HG03354 (cell line): ENCODE measurements at regions not wholly inside any gene's neighbourhood (a gene's known extent, or its start where the extent isn't known, plus 50 kb on each side); places are given as distances from the start of the nearest gene placed in this dataset.

Source experiments
- ATAC-seq: cut with Tn5 transposase; IDR thresholded peaks from one replicate; pipeline ENCODE4 v1.9.1; 2021; ENCODE audit warnings: mild to moderate bottlenecking; ENCODE audit not compliant: unreplicated experiment, poor library complexity, severe bottlenecking

DNA sequence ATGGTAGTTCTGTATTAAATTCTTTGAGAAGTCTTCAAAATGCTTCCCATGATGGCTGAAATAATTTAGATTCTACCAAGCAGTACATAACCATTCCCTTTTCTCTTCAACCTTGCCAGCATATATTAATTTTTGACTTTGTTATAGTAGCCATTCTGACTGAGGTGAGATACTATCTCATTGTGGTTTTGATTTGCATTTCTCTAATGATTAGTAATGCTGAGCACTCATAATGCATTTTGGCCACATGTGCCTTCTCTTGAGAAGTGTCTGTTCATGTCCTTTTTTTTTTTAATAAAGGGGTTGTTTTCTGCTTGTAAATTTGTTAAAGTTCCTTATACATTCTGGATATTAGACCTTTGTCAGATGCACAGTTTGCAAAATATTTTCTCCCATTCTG lies 173.9 kb downstream of the CALCRL start:
- ATAC-seq, result no peak

DNA sequence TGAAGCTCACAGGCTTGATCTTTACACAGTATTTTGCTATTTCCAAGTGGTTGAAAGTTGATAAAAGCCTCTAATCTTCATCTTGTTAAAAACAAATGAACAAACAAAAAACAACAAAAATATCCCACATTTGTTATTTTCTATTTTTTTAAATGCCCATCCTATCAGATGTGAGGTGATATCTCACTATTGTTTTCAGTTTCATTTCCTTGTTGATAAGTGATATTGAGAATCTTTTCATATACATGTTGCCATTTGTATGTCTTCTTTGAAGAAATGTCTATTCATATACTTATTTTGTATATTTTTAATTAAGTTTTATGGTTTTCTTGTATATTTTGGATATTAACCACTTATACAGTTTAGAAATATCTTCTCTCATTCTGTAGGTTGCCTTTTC lies 175.8 kb downstream of the CALCRL start:
- no peak for ATAC-seq

DNA sequence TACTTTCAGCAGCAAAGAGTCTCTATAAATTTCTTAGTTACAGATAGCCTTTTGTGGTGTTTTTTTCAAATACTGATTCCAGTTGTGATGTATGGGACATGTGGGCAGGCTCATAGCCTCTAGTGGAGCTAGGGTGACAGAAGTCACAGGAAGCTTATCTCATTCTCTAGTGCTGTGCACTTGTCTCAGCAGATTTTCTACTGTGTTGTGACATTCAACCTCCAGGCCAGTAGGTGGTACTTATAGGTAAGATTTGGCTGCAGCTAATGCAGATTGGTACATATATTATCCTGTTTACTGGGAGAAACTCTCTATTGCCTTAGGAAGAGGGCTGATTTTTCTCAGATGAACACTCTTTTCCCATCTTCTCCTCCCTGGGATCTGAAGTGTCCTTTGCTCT lies 176.2 kb downstream of the CALCRL start:
- no peak for ATAC-seq

DNA sequence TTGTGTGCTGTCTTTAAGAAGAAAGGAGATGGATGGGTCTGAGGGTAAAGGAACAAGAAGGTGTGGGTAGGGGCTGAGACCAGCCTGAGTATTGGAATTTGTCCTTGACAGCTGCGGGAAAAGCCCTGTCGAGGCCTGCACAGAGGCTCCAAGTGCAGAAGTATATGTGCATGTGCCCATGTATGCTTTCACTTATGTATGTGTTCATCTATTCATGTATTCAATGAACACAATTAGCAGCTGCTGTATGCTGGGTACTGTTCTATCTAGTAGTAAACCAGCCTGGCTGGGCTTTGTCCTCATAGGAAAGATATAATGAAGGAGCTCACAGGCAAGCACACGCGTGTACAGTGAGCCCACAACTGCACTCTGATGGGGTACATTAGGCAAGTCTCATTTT lies 181.4 kb downstream of the CALCRL start:
- no peak for ATAC-seq

DNA sequence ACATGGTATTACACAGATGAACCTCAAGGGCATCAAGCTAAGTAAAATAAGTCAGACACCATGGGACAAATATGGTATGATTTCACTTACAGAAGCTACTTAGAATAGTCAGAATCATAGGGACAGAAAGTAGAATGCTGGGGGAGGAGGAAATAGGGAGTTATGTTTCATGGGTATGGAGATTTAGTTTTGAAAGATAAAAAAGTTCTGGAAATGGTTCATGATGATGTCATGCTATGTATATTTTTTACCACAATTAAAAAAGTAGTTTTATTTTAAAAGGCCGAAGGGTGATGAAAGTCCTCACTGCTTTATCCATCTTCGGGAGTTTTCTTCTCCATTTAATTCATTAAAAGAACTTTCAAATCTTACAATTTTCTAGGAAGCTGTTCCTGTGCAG lies 181.9 kb downstream of the CALCRL start:
- no peak for ATAC-seq

DNA sequence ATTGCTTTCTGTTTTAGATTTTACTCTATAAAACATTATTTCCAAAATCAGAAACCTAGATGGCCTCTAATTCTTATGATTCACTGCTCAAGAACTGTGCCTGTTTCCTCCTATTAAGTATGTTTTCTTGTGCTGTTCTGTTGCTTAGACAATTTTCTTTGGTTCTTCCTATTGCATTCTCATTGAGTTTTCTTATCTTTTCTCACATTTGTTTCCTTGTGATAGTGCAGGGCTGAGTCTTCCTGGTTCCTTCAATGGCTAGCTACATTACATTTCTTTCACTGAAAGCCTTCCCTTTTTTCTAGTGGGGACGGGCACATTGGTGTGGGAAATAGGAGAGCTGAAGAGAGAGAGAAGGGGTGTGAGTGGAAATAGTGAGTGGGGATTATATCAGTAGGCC lies 183.4 kb downstream of the CALCRL start:
- ATAC-seq, result no peak

DNA sequence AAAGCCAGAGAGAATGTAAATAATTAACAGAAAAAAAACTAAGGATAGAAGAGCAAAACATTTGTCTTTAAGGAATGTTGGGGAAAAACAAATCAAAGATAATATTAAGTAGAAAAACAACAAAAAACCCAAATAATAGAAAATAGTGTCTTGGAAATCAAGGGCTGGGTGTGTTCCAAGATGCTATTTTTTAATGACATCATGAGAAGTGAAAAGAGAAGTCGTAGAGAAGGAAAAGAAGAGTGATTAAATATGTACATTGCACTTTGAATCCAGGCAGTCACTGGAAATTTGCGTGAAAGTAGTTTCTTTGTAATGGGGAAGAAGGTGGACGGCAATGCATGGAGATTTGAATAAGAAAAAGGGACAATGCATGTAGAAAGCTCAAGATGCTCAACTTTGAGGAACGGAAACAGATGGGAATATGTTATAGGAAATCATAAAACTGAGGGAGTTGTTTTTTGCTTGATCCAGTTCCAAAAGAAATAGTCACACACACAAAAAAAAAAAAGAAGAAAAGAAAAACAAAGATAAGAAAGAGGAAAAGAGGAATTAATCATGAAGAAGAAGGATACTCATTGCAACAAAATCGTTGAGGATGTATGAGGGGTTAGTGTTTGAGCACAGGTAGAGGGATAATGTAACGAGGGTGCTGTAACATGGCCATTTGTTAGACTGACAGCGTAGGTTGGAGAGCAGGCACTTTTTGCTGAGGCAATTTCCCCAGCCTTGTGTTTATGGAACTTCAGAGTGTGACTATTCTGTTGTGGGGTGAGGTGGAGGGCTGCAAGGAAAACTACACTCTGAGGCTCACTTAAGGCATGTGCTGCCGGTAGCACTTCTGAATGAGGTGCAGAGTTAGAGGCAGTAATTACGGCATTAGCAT lies 184.1 kb downstream of the CALCRL start:
- no peak for ATAC-seq

DNA sequence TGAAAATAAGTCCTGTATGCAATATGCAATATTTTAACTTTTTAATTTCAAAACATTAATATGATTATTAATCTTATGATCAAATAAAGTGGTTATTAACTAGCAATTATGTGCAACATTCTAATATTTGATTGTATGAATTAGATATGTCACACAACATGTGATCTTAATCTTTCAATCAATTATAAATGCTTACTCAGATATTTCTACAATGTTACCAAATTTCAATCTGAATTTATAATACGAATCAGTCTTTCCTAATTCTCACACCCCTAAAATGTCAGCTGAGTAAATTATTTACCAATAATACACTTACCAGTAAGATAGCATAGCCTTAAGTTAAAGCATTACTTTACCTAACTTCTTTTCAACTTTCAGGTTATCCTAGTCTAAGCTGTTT lies 186.3 kb downstream of the CALCRL start:
- ATAC-seq, result no peak

DNA sequence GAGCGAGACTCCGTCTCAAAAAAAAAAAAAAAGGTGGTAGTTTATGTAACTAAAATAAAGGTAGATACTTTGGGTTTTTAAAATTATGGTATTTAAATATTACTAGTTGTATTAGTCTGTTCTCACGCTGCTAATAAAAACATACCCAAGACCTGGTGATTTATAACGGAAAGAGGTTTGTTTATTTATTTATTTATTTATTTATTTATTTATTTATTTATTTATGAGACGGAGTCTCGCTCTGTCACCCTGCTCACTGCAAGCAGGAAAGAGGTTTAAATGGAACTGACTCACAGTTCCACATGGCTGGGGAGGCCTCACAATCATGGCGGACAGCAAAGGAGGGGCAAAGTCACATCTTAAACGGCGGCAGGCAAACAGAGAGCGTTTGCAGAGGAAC lies 196.0 kb downstream of the CALCRL start:
- no peak for ATAC-seq

DNA sequence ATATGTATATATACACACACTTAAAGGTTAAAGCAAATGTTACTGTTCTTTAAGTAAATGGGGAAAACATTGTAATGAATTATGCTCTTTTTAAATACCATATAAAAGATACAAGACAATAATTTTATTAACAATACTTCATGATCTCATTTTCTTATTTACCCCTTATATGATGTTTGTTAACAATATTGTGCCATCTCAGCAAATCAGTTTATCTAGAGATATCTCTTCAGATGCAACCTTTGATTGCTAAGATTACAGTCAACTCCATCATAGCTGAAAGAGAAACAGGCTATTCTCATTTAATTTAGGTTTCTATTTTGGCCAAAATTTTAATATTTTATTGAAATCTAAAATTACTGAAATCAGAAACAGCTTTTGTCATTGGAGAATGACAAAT lies 197.9 kb downstream of the CALCRL start:
- ATAC-seq, result no peak

DNA sequence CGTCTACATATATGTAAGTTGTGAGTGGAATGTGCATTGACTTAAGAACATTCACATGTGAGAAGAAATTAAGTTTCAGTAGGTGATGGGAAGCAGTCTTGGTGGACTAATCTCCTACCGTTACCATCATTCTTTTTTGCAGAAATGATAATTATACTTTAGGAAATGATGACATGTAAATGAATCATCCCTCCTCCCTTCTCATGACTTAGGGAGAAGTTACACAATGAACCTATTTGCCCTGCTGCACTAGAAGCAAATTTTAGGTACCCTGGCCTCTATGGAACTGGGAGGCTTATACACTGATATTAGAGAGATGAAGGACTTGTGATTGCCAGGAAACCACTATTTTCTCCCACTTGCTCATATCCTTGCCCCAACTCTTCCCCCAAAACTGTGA lies 214.2 kb downstream of the CALCRL start:
- no peak for ATAC-seq

DNA sequence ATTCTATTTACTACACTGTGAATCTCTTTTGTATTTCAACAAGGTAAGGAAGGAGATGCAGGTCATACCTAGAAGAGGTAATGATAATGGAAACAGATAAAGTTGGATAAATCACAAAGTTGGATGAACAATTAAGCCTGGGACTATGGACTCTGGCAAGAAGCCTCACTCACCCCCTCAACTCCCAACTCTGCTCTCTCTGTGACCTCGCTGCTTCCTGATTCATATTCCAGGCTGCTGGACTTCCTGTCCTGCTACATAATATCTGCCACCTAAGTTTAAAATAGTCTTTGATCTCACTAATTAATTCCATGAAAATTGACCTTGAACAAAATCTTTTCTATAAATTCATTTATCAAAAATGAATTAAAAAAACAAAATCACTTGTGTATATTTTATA lies 215.3 kb downstream of the CALCRL start:
- no peak for ATAC-seq

DNA sequence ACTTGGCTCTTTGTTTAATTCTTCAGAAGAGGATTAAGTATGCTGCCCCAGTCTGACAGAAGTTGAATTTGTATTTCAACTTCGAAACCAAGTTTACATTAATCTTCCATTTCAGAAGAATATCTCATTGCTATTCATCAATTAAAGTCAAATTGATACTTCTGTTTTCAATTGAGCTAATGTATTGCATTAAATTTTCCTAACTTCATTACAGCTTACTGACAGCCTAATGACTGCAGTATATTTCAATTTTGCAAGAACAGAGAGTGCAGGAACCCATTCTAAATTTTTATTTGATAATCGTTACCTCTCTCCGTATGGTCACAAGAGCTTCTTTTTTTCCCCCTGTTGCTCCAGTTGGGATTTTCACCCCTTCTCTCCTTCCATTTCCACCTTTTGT lies 218.0 kb downstream of the CALCRL start:
- no peak for ATAC-seq

DNA sequence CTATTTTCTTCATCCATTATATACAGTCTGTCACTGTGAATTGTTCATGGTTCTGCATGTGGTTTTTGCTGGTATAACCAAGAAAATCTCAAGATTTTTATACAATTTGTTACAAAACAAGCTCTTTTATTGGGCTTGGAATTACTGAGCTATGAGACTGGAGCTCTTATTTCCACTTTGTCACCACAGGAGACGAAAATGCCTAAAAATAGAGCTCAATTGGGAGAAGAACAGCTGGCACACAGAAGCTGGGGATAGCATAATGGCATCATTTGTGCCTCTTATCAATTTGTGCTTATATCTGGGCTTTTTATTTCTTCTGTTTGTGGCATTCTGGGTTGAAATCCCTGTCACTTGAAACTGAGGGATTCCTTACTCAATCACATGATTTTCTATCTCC lies 219.1 kb downstream of the CALCRL start:
- ATAC-seq, result no peak

DNA sequence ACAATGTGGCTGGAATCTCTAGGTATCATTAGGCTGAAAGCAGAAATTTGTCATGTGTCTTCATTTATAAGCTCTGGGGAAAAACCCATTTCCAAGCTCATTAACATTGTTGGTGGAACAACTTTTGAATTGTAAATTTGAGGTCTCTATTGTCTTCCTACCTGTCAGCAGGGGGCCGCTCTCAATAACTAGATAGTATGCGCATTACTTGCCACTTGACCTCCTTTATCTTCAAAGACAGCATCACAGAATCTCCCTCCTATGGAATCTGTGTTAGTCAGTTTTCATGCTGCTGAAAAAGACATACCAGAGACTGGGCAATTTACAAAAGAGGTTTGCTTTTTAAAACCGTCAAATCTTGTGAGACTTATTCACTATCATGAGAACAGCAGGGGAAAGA lies 223.1 kb downstream of the CALCRL start:
- no peak for ATAC-seq

DNA sequence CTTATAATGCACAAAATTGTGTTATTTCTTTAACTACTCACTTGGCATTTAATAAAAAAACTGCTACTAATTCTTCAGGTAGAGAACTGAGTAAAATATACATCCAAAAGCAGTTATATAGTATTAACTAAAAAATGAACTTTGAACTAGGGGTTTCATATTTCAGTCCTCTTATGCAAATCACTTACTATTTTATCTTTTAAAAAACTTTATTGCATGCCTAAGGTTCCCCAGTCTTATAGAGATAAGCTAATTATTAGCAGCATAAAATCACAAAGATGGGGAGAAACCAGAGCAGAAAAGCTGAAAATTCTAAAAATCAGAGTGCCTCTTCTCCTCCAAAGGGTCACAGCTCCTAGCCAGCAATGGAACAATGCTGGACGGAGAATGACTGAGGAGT lies 228.0 kb downstream of the CALCRL start:
- no peak for ATAC-seq

DNA sequence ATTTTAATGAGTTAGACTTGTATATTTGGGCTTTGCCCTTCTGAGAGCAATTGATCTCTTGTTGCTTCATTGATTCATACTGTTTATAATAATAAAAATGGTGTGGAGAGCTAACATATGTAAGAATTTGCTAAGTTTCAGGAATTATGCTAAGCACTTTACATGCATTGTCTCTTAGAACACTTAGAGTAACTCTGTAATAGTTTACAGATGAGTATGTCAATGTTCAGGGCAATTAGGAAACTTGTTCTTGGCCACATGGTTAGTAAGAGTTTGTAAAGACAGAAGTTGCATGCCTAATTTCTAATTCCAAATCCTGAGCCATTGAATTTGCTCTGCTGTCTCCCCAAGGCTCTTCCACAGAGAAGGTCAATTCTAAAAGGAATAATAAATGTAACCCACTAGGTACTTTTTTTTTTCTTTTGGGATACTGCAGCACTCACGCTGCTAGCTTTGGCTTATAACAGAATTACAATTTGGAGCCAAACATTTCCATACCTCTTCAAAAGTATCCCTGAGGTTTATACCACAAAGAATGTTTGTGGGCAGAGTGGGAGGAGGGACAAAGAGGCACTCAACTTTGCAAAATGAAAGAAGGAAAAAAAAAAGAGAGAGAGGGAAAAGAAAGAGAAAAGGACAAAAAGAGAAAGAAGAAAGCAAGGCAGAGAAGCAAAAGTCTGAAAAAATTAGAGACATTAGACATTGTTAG lies 232.4 kb downstream of the CALCRL start:
- ATAC-seq, result no peak

DNA sequence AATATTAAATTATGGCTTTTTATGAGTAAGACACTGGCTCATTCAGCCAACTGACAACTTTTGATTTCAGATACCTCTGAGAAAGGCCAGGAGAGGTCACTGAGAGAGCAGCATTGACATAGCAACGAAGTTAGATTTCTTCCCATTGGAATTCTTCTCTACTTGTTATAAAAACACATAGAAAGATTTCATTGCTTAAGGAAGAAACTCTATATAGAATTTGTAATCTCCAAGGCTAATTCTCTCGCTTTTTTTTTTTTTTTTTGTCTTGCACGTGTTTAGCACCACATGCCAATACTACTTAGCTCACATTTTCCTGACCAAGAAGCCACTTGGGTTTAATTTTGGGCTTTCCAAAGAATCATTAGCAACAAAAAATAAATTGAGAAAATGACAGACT lies 233.7 kb downstream of the CALCRL start:
- ATAC-seq, result no peak

DNA sequence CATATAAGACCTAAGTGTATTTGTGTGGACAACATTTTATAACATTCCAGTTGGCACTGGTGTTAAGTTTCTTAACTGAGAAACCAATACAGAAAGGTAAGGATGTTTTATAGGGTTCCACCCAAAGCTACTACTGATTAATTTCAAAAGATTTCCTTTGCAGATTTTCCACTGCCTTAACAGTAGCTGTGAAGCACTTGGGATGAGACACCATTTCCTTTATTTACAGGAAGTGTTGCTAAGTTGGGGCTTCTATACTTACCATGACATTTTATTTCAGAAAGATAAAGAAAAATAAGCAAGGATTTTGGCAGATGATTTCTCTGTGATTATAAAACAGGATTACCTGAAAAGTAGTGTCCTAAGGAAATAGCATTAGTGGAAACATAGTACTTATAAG lies 234.3 kb downstream of the CALCRL start:
- ATAC-seq, result no peak

DNA sequence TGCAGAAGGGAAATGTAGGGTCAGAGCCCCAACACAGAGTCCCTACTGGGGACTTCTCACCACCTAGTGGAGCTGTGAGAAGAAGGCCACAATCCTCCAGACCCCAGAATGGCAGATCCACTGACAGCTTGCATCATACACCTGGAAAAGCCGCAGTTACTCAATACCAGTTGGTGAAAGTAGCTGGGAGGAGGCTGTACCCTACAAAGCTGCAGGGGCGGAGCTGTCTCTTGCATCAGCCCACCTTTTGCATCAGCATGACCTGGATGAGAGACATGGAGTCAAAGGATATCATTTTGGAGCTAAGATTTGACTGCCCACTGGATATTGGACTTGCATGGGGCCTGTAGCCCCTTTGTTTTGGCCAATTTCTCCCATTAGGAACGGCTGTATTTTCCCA lies 237.3 kb downstream of the CALCRL start:
- ATAC-seq, result no peak

DNA sequence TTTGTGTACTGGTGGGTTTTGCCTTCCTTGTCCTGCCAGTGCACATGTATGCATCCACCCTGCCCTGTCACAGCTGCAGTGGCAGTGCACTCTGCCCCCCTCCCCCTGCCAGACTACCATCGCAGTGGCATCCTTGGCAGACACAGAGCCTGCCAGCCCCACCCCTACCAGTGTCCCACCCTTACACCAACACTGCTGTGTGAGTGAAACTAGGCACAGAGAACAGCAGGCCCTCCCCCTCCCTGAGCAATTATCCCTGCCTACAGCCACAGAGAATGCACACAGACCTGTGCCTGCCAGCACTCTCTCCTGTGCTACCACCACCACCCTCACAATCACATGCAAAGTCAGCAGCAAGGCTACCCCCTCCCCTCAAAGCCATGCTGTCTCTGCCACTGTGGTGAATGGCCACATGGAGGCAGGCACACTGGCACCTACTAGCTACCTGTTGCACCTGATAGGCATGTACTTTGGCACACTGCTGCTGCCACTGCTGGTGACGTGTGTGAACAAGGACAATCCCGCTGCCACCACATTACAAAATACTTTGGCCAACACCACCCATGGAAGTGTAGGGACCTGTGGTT lies 239.8 kb downstream of the CALCRL start:
- no peak for ATAC-seq
